Hepatocyte (in vitro differentiated cells): ENCODE measurements at regions not wholly inside any gene's neighbourhood (a gene's known extent, or its start where the extent isn't known, plus 50 kb on each side); places are given as distances from the start of the nearest gene placed in this dataset.

Experiments used
- DNase-seq: peaks from one replicate; pipeline ENCODE4 v3.0.0-alpha.2; 2016; ENCODE audit warnings: low spot score
- H2AFZ ChIP-seq: fragments of 200-600 bp; sonication (generic); 2 replicates; pipeline ENCODE4 v1.6.0; 2016; ENCODE audit warnings: antibody characterized with exemption, mild to moderate bottlenecking
- H3K27ac ChIP-seq: fragments of 200-600 bp; sonication (generic); 2 replicates; pipeline ENCODE4 v1.5.1; 2016; ENCODE audit warnings: mild to moderate bottlenecking
- H3K27me3 ChIP-seq: fragments of 200-600 bp; sonication (generic); 2 replicates; pipeline ENCODE4 v1.6.1; 2016
- H3K36me3 ChIP-seq: fragments of 200-600 bp; sonication (generic); replicated peaks from 2 replicates; pipeline ENCODE4 v1.5.1; 2016; ENCODE audit warnings: low read depth; ENCODE audit not compliant: insufficient read depth
- H3K4me1 ChIP-seq: fragments of 200-600 bp; sonication (generic); 2 replicates; pipeline ENCODE4 v1.5.1; 2016; ENCODE audit warnings: mild to moderate bottlenecking, moderate library complexity; ENCODE audit not compliant: insufficient read depth
- H3K4me2 ChIP-seq: fragments of 200-600 bp; sonication (generic); 2 replicates; pipeline ENCODE4 v1.6.0; 2016
- H3K4me3 ChIP-seq: fragments of 200-600 bp; sonication (generic); 2 replicates; pipeline ENCODE4 v1.5.1; 2016; ENCODE audit warnings: mild to moderate bottlenecking
- H3K79me2 ChIP-seq: fragments of 200-600 bp; sonication (generic); 2 replicates; pipeline ENCODE4 v1.6.0; 2017; ENCODE audit warnings: mild to moderate bottlenecking
- H3K9me2 ChIP-seq: fragments of 200-600 bp; sonication (generic); replicated peaks from 2 replicates; pipeline ENCODE4 v1.6.0; 2017; ENCODE audit warnings: mild to moderate bottlenecking; ENCODE audit not compliant: insufficient read depth
- H3K9me3 ChIP-seq: fragments of 200-600 bp; sonication (generic); 2 replicates; pipeline ENCODE4 v1.5.1; 2016; ENCODE audit warnings: low read depth, mild to moderate bottlenecking
- H4K20me1 ChIP-seq: fragments of 200-600 bp; sonication (generic); 2 replicates; pipeline ENCODE4 v1.6.0; 2016; ENCODE audit warnings: mild to moderate bottlenecking; ENCODE audit not compliant: insufficient read depth, poor library complexity, severe bottlenecking
- CTCF ChIP-seq: fragments of 200-600 bp; sonication (generic); IDR thresholded peaks from 2 replicates; pipeline ENCODE4 v1.5.1; 2016; ENCODE audit warnings: antibody characterized with exemption, mild to moderate bottlenecking; ENCODE audit not compliant: poor library complexity
- EZH2 ChIP-seq: fragments of 200-600 bp; sonication (generic); IDR thresholded peaks from 2 replicates; pipeline ENCODE4 v1.6.1; 2016; ENCODE audit warnings: antibody characterized with exemption, mild to moderate bottlenecking, borderline replicate concordance
- EZH2phosphoT487 ChIP-seq: fragments of 200-600 bp; sonication (generic); IDR thresholded peaks from one replicate; pipeline ENCODE4 v1.6.1; 2018; ENCODE audit warnings: antibody characterized with exemption, mild to moderate bottlenecking, low read depth, moderate library complexity; ENCODE audit not compliant: unreplicated experiment, severe bottlenecking
- WGBS: methylation state at CpG from one replicate; pipeline ENCODE4 v1.1.6; 2016; ENCODE audit warnings: low lambda C conversion rate; ENCODE audit errors: missing lambda C conversion rate; 5-methylcytosine and 5-hydroxymethylcytosine counted together

GRCh38 chr16:85994492-85995490 lies 95.8 kb downstream of the IRF8 start:
- no peak for DNase-seq
- no peak for TF ChIP-seq EZH2phosphoT487
- no peak for TF ChIP-seq EZH2
- no peak for TF ChIP-seq CTCF
- Histone ChIP-seq H3K4me2 (peak overlapping the region; percentile 64), H3K27me3 (no peaks in the 10 kb centered on the region), H3K4me3 (no peak overlapping the region), H3K9me2 (no peaks in the 10 kb centered on the region), H2AFZ (no peak overlapping the region), H3K4me1 (no peaks in the 10 kb centered on the region), H3K79me2 (no peaks in the 10 kb centered on the region), H4K20me1 (no peaks in the 10 kb centered on the region), H3K27ac (peak overlapping the region; percentile 77), H3K36me3 (no peaks in the 10 kb centered on the region), H3K9me3 (no peaks in the 10 kb centered on the region)
- 81% methylated on average over 20 of the region's 20 CpGs for WGBS

GRCh38 chr16:85995541-85996423 lies 96.8 kb downstream of the IRF8 start:
- DNase-seq: peak; percentile 35
- TF ChIP-seq EZH2 (no peak), EZH2phosphoT487 (no peak), CTCF (no peak)
- Histone ChIP-seq H3K27ac (peak overlapping the region; percentile 77), H3K4me3 (no peak overlapping the region), H3K4me1 (no peaks in the 10 kb centered on the region), H3K79me2 (no peaks in the 10 kb centered on the region), H3K9me3 (no peaks in the 10 kb centered on the region), H3K9me2 (no peaks in the 10 kb centered on the region), H3K36me3 (no peaks in the 10 kb centered on the region), H3K4me2 (peak overlapping the region; percentile 64), H4K20me1 (no peaks in the 10 kb centered on the region), H2AFZ (no peak overlapping the region), H3K27me3 (no peaks in the 10 kb centered on the region)
- 63% methylated on average over 27 of the region's 27 CpGs for WGBS

GRCh38 chr16:85996843-85997242 lies 97.9 kb downstream of the IRF8 start:
- WGBS: 94% methylated on average over 10 of the region's 10 CpGs
- no peak overlapping the region for H2AFZ ChIP-seq
- H3K27ac ChIP-seq: no peak overlapping the region

More at GRCh38 chr16:85996843-85997242, 97.9 kb downstream of the IRF8 start:
- Histone ChIP-seq H3K27me3 (no peaks in the 10 kb centered on the region), H4K20me1 (no peaks in the 10 kb centered on the region), H3K4me2 (no peak overlapping the region), H3K4me3 (no peak overlapping the region), H3K36me3 (no peaks in the 10 kb centered on the region), H3K79me2 (no peaks in the 10 kb centered on the region), H3K9me2 (no peaks in the 10 kb centered on the region), H3K4me1 (no peaks in the 10 kb centered on the region), H3K9me3 (no peaks in the 10 kb centered on the region)
- no peak for DNase-seq
- TF ChIP-seq EZH2 (no peak), EZH2phosphoT487 (no peak), CTCF (no peak)
